ENCODE measurements at regions not wholly inside any gene's neighbourhood (a gene's known extent, or its start where the extent isn't known, plus 50 kb on each side); places are given as distances from the start of the nearest gene placed in this dataset.

DNA sequence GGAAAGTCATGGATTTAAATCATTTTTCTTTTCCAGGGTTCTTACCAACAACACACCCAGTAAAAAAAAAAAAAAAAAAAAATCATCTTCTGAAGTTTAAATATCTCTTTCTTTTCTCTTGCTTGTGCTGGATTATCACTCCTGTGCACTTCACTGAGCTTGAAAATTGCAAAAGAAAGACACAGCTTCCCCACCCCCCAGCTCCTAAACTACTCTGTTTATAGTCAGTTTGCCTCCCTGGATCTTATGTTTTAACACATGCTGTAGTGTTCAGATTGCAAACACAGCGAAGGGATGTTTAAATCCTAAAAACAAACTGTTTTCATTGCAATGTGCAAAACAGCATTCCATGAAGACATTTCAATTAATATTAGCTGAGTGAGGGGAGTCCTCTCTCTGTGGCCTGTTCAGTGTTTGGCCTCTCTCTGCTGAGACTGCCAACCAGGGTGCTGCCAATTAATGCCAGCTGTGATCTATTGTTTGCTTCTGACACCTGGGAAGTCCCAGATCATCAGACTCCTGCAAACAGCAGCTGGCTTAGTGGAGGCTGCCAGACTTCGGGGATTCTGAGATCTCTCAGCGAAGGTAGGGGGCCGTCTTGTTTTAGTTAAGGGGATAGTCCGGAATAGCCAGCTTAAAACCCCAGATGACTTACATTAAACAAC is 171.1 kb upstream of the PITX2 start:
- no TSS peak for BruUV-seq (replicated peaks)
- Histone ChIP-seq H3K4me1 (ENCODE audit: control insufficient read depth, insufficient read depth, low read length) (no peaks in the 10 kb centered on the region), H3K4me2 (ENCODE audit: control insufficient read depth, insufficient read depth) (no peak overlapping the region), H3K36me3 (ENCODE audit: control insufficient read depth in 2 of 2, insufficient read depth in 2 of 2, low read length in 1 of 2) (no peaks in the 10 kb centered on the region), H2AFZ (ENCODE audit: control insufficient read depth, low read depth, low read length) (no peak overlapping the region), H3K79me2 (ENCODE audit: control insufficient read depth, insufficient read depth, low read length) (no peaks in the 10 kb centered on the region), H3K9ac (ENCODE audit: control insufficient read depth, insufficient read depth, low read length) (no peak overlapping the region), H3K4me3 (no peak overlapping the region), H3K27ac (ENCODE audit: control insufficient read depth, insufficient read depth) (no peak overlapping the region), H4K20me1 (ENCODE audit: control insufficient read depth, insufficient read depth) (no peaks in the 10 kb centered on the region), H3K9me3 (replicated peaks; ENCODE audit: control insufficient read depth, insufficient read depth, low read length) (no peaks in the 10 kb centered on the region), H3K27me3 (replicated peaks in 1 of 2; ENCODE audit: control insufficient read depth in 2 of 2, insufficient read depth in 2 of 2, low read length in 1 of 2) (no peaks in the 10 kb centered on the region)
- SMC1A ChIA-PET (ENCODE audit: uncharacterized antibody, unreplicated experiment), result no interaction called here
- TF ChIP-seq TCF12 (IDR thresholded peaks at IDR 0.05; ENCODE audit: low read depth, low read length) (no peak), ZNF622 (IDR thresholded peaks at IDR 0.05) (no peak), NR2C1 (IDR thresholded peaks at IDR 0.05) (no peak), CBX5 (IDR thresholded peaks at IDR 0.05; ENCODE audit: low read depth) (no peak), RUNX3 (IDR thresholded peaks at IDR 0.05; ENCODE audit: low read length) (no peak), ZNF274 (IDR thresholded peaks at IDR 0.05; ENCODE audit: insufficient read depth, insufficient read length) (no peak), RBBP5 (conservative IDR thresholded peaks at IDR 0.05) (no peak)
- TF ChIP-seq, protein P1, sequence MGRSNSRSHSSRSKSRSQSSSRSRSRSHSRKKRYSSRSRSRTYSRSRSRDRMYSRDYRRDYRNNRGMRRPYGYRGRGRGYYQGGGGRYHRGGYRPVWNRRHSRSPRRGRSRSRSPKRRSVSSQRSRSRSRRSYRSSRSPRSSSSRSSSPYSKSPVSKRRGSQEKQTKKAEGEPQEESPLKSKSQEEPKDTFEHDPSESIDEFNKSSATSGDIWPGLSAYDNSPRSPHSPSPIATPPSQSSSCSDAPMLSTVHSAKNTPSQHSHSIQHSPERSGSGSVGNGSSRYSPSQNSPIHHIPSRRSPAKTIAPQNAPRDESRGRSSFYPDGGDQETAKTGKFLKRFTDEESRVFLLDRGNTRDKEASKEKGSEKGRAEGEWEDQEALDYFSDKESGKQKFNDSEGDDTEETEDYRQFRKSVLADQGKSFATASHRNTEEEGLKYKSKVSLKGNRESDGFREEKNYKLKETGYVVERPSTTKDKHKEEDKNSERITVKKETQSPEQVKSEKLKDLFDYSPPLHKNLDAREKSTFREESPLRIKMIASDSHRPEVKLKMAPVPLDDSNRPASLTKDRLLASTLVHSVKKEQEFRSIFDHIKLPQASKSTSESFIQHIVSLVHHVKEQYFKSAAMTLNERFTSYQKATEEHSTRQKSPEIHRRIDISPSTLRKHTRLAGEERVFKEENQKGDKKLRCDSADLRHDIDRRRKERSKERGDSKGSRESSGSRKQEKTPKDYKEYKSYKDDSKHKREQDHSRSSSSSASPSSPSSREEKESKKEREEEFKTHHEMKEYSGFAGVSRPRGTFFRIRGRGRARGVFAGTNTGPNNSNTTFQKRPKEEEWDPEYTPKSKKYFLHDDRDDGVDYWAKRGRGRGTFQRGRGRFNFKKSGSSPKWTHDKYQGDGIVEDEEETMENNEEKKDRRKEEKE (IDR thresholded peaks at IDR 0.05), result no peak
- intact Hi-C loops (cut with micrococcal nuclease; ENCODE audit: unreplicated experiment), result no loop called here
- ATAC-seq, result peak; percentile 64
- POLR2A ChIA-PET, result no interaction called here
- FAIRE-seq, result no peak
- in situ Hi-C loops (cut with MboI), result no loop called here
- no peak for DNase-seq (ENCODE audit: low read depth, low spot score)
- WGBS (ENCODE audit: insufficient coverage, insufficient replicate concordance, low lambda C conversion rate, missing lambda C conversion rate), result 27% methylated on average over 5 of the region's 5 CpGs
- RAD21 ChIA-PET (ENCODE audit: unreplicated experiment), result no interaction called here
- CTCF ChIA-PET, result no interaction called here
